GM12878 (cell line): ENCODE measurements at regions not wholly inside any gene's neighbourhood (a gene's known extent, or its start where the extent isn't known, plus 50 kb on each side); places are given as distances from the start of the nearest gene placed in this dataset.

Experiments used
- ATF7 ChIP-seq: fragments of 450-650 bp; IDR thresholded peaks from 2 replicates; pipeline ENCODE4 v1.6.1; 2016; ENCODE audit warnings: low read depth, mild to moderate bottlenecking
- CTCF ChIP-seq, 3 experiments: IDR thresholded peaks in 2 of 3; conservative IDR thresholded peaks in 1 of 3; 2 replicates each; pipeline ENCODE4 v1.5.1; 2011; ENCODE audit warnings: low read depth in 3 of 3, low read length in 3 of 3, mild to moderate bottlenecking in 3 of 3, control low read depth in 2 of 3, moderate library complexity in 2 of 3, inconsistent platforms in 1 of 3, mixed read lengths in 1 of 3; ENCODE audit not compliant: control insufficient read depth in 2 of 3, insufficient read depth in 1 of 3; ENCODE audit errors: extremely low read depth in 1 of 3
- EP300 ChIP-seq, 2 experiments: fragments of 150-350 bp in 1 of 2; IDR thresholded peaks; 2 replicates each; pipeline ENCODE4 v1.6.1; 2011 to 2012; ENCODE audit warnings: low read depth in 2 of 2, low read length in 2 of 2, borderline replicate concordance in 1 of 2, improper control_type of control experiment in 1 of 2, inconsistent platforms in 1 of 2; ENCODE audit not compliant: control insufficient read depth in 1 of 2
- FOS ChIP-seq: IDR thresholded peaks from 3 replicates; pipeline ENCODE4 v1.6.1; 2011; ENCODE audit warnings: borderline replicate concordance; ENCODE audit not compliant: insufficient read length; ENCODE audit errors: extremely low read depth
- FOXM1 ChIP-seq: IDR thresholded peaks from 2 replicates; pipeline ENCODE4 v1.6.1; 2012; ENCODE audit warnings: low read depth, mild to moderate bottlenecking, inconsistent platforms, low read length, moderate library complexity
- MAX ChIP-seq: IDR thresholded peaks from 2 replicates; pipeline ENCODE4 v1.6.1; 2012; ENCODE audit warnings: low read depth, low read length, improper control_type of control experiment
- POLR2A ChIP-seq: IDR thresholded peaks from 2 replicates; pipeline ENCODE4 v1.6.1; 2011; ENCODE audit warnings: low read depth, mild to moderate bottlenecking, low read length
- RAD21 ChIP-seq: IDR thresholded peaks from 2 replicates; pipeline ENCODE4 v1.6.1; 2011; ENCODE audit warnings: mild to moderate bottlenecking, low read depth, low read length, moderate library complexity; ENCODE audit not compliant: insufficient read depth
- SIX5 ChIP-seq: IDR thresholded peaks from 2 replicates; pipeline ENCODE4 v1.6.1; 2011; ENCODE audit warnings: mild to moderate bottlenecking, low read depth, low read length, moderate library complexity; ENCODE audit not compliant: severe bottlenecking
- TCF7 ChIP-seq: IDR thresholded peaks from 2 replicates; pipeline ENCODE4 v1.6.1; 2014; ENCODE audit warnings: antibody characterized with exemption, borderline replicate concordance
- ZNF217 ChIP-seq: fragments of 450-650 bp; IDR thresholded peaks from 2 replicates; pipeline ENCODE4 v1.6.1; 2017; ENCODE audit warnings: antibody characterized with exemption, mild to moderate bottlenecking
- ZNF687 ChIP-seq: fragments of 450-650 bp; IDR thresholded peaks from 2 replicates; pipeline ENCODE4 v1.6.1; 2017; ENCODE audit warnings: mild to moderate bottlenecking, moderate library complexity

GRCh38 chr6:139706912-139707311 lies 332.5 kb upstream of the CITED2 start:
- no peak for TF ChIP-seq CTCF (IDR thresholded peaks at IDR 0.05 in 2 of 3, conservative IDR thresholded peaks at IDR 0.05 in 1 of 3; ENCODE audit: control insufficient read depth in 2 of 3, extremely low read depth in 1 of 3, insufficient read depth in 1 of 3, low read depth in 3 of 3, low read length in 3 of 3)
- no peak for TF ChIP-seq TCF7
- TF ChIP-seq POLR2A, result no peak
- TF ChIP-seq ZNF687, result no peak
- TF ChIP-seq EP300 (IDR thresholded peaks at IDR 0.05; ENCODE audit: borderline replicate concordance in 1 of 2, control insufficient read depth in 1 of 2, low read depth in 2 of 2, low read length in 2 of 2), result no peak
- TF ChIP-seq ATF7, result no peak
- TF ChIP-seq FOXM1, result no peak
- TF ChIP-seq MAX, result no peak
- TF ChIP-seq ZNF217, result no peak
- no peak for TF ChIP-seq SIX5
- no peak for TF ChIP-seq RAD21
- no peak for TF ChIP-seq FOS
